Lower leg skin (tissue), 4 donors: ENCODE measurements at regions not wholly inside any gene's neighbourhood (a gene's known extent, or its start where the extent isn't known, plus 50 kb on each side); places are given as distances from the start of the nearest gene placed in this dataset.

Experiments used
- DNase-seq, 2 donors: peaks; one replicate each; pipeline ENCODE4 v3.0.0-alpha.2; 2019; ENCODE audit warnings: low spot score in 2 of 2
- H3K4me3 ChIP-seq: fragments of 200-600 bp; sonication (generic); 2 replicates; pipeline ENCODE4 v1.5.1; 2017; ENCODE audit warnings: mild to moderate bottlenecking, low read depth; ENCODE audit not compliant: poor library complexity, severe bottlenecking
- CTCF ChIP-seq, 3 donors: fragments of 450-650 bp; IDR thresholded peaks; one replicate each; pipeline ENCODE4 v1.5.1; 2016; ENCODE audit warnings: antibody characterized with exemption in 3 of 3, mild to moderate bottlenecking in 3 of 3, moderate library complexity in 2 of 3
- POLR2A ChIP-seq, 2 donors: fragments of 450-650 bp; IDR thresholded peaks; one replicate each; pipeline ENCODE4 v1.6.1; 2016 to 2017; ENCODE audit warnings: antibody characterized with exemption in 2 of 2, mild to moderate bottlenecking in 1 of 2, moderate library complexity in 1 of 2
- WGBS, 2 donors: methylation state at CpG; one replicate each; pipeline ENCODE4 v1.1.5; 2018; 5-methylcytosine and 5-hydroxymethylcytosine counted together
- intact Hi-C: fragments of 100-400 bp; cut with DNase I; formaldehyde crosslinking; loops from one replicate; pipeline ENCODE4 v1.15.0; 2023; ENCODE audit warnings: low total_unique reads

- no peak for DNase-seq
- intact Hi-C loops = no loop called here
- H3K4me3 ChIP-seq = no peak overlapping the region
- TF ChIP-seq POLR2A (IDR thresholded peaks at IDR 0.05) = no peak
- no peak for TF ChIP-seq CTCF (IDR thresholded peaks at IDR 0.05)
- WGBS, 2 donors = 9 to 14% methylated on average over 6 of the region's 6 CpGs
These were observed 129.7 kb upstream of the TUSC7 start for GRCh38 chr3:116579840-116580239.

GRCh38 chr3:116586285-116586944, 123.2 kb upstream of the TUSC7 start:
- no peak overlapping the region for H3K4me3 ChIP-seq
- intact Hi-C loops = no loop called here
- WGBS, 2 donors = 68 to 75% methylated on average over 7 of the region's 7 CpGs
- no peak for DNase-seq
- no peak for TF ChIP-seq CTCF (IDR thresholded peaks at IDR 0.05)
- TF ChIP-seq POLR2A (IDR thresholded peaks at IDR 0.05) = no peak

GRCh38 chr3:116591236-116591635, 118.3 kb upstream of the TUSC7 start:
- intact Hi-C loops = no loop called here
- no peak overlapping the region for H3K4me3 ChIP-seq
- TF ChIP-seq CTCF (IDR thresholded peaks at IDR 0.05) (no peak), POLR2A (IDR thresholded peaks at IDR 0.05) (no peak)
- no peak for DNase-seq
- WGBS, 2 donors = 30 to 35% methylated on average over 3 of the region's 3 CpGs

- TF ChIP-seq CTCF (IDR thresholded peaks at IDR 0.05) (no peak), POLR2A (IDR thresholded peaks at IDR 0.05) (no peak)
- 85 to 94% methylated on average over 2 of the region's 2 CpGs for WGBS, 2 donors
- no peak for DNase-seq
- H3K4me3 ChIP-seq = no peak overlapping the region
- intact Hi-C loops = loop anchor here (10.0 kb wide), 1 partner anchor 164 kb away; no protein-coding TSS in a partner anchor
These were observed 108.4 kb upstream of the TUSC7 start for GRCh38 chr3:116601206-116601605.

- intact Hi-C loops = loop anchor here (10.0 kb wide), 1 partner anchor 158 kb away; no protein-coding TSS in a partner anchor
- WGBS, 2 donors = 77 to 86% methylated on average over 5 of the region's 5 CpGs
- TF ChIP-seq POLR2A (IDR thresholded peaks at IDR 0.05) (no peak), CTCF (IDR thresholded peaks at IDR 0.05) (no peak)
- H3K4me3 ChIP-seq = no peak overlapping the region
- no peak for DNase-seq
These were observed 102.4 kb upstream of the TUSC7 start for GRCh38 chr3:116607205-116607604.

GRCh38 chr3:116610124-116610523, 99.5 kb upstream of the TUSC7 start:
- intact Hi-C loops = no loop called here
- DNase-seq = no peak
- H3K4me3 ChIP-seq = no peak overlapping the region
- WGBS, 2 donors = 93 to 98% methylated on average over 3 of the region's 3 CpGs
- TF ChIP-seq CTCF (IDR thresholded peaks at IDR 0.05) (no peak), POLR2A (IDR thresholded peaks at IDR 0.05) (no peak)
